Endothelial cell of umbilical vein (primary cell): ENCODE measurements at regions not wholly inside any gene's neighbourhood (a gene's known extent, or its start where the extent isn't known, plus 50 kb on each side); places are given as distances from the start of the nearest gene placed in this dataset.

Experiments
- MYC ChIP-seq: IDR thresholded peaks from one replicate; pipeline ENCODE4 v1.6.1; 2011; ENCODE audit warnings: mild to moderate bottlenecking, low read depth, low read length
- POLR2A ChIP-seq: IDR thresholded peaks from 2 replicates; pipeline ENCODE4 v1.6.1; 2012; ENCODE audit warnings: low read depth, mild to moderate bottlenecking, control low read depth, low read length
- TF ChIP-seq, protein P1 (sequence below), 2 donors: IDR thresholded peaks; 1 replicate in 1 of 2; 2 replicates in 1 of 2; pipeline ENCODE4 v1.5.1; 2011; ENCODE audit warnings: low read length in 2 of 2, mild to moderate bottlenecking in 2 of 2, moderate library complexity in 2 of 2, control low read depth in 1 of 2, inconsistent platforms in 1 of 2, low read depth in 1 of 2; ENCODE audit not compliant: insufficient read depth in 1 of 2; ENCODE audit errors: extremely low read depth in 1 of 2

DNA sequence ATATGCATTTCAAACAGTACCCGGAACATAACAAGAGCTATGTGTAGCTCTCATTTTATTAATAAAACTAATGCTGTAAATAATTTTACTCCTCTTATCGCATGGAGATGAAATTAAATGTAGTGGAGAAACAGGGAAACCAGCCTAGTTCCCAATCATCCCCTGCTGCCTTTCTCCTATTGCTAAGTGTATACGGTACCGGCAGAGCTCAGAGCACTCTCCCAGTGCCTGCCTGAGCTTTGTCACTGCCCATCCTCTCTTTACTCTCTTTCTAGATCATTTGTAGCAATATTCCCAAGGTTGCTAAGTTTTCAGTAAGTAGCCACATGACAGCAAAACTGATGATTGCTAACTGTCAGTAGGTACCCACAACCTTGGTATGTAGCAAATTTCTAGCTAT, 85.5 kb upstream of the ZSWIM2 start:
- TF ChIP-seq, protein P1, sequence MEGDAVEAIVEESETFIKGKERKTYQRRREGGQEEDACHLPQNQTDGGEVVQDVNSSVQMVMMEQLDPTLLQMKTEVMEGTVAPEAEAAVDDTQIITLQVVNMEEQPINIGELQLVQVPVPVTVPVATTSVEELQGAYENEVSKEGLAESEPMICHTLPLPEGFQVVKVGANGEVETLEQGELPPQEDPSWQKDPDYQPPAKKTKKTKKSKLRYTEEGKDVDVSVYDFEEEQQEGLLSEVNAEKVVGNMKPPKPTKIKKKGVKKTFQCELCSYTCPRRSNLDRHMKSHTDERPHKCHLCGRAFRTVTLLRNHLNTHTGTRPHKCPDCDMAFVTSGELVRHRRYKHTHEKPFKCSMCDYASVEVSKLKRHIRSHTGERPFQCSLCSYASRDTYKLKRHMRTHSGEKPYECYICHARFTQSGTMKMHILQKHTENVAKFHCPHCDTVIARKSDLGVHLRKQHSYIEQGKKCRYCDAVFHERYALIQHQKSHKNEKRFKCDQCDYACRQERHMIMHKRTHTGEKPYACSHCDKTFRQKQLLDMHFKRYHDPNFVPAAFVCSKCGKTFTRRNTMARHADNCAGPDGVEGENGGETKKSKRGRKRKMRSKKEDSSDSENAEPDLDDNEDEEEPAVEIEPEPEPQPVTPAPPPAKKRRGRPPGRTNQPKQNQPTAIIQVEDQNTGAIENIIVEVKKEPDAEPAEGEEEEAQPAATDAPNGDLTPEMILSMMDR (IDR thresholded peaks at IDR 0.05; ENCODE audit: extremely low read depth in 1 of 2, insufficient read depth in 1 of 2, low read depth in 1 of 2, low read length in 2 of 2) = no peak
- TF ChIP-seq POLR2A = no peak
- no peak for TF ChIP-seq MYC
